H1 (cell line): ENCODE measurements at regions not wholly inside any gene's neighbourhood (a gene's known extent, or its start where the extent isn't known, plus 50 kb on each side); places are given as distances from the start of the nearest gene placed in this dataset.

Experiments used
- TF ChIP-seq, protein P1 (sequence below): fragments of 300-600 bp; sonication (generic); IDR thresholded peaks from 2 replicates; pipeline ENCODE4 v1.7.1; 2012; ENCODE audit warnings: low read length, moderate library complexity, mild to moderate bottlenecking, inconsistent platforms; ENCODE audit not compliant: insufficient replicate concordance
- TF ChIP-seq, protein P2 (sequence below), 3 experiments: IDR thresholded peaks; 1 replicate in 2 of 3; 2 replicates in 1 of 3; pipeline versions ENCODE4 v1.5.1 to v1.6.1; 2011; ENCODE audit warnings: low read length in 3 of 3, mild to moderate bottlenecking in 3 of 3, inconsistent platforms in 2 of 3, low read depth in 1 of 3, moderate library complexity in 1 of 3; ENCODE audit not compliant: insufficient read depth in 1 of 3; ENCODE audit errors: control extremely low read depth in 1 of 3

DNA sequence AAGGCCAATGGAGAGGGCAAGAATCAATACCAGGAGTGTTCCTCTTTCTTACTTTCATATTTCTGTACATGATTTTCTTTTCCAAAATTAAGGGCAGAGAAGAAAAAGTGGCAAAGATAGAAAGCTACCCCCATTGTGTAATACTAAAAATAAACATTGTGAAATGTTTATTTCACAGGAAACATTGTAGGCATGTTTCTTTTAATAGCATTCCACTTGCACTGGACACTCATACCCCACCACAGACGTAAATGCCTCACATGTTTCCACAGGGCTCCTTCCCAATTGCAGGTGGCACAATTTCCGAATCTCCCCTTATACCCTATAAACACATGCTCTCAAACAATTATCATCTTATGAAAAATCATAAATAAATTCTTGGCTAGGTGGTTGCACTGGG is 645.1 kb upstream of the SETBP1 start (continued):
- TF ChIP-seq, protein P1, sequence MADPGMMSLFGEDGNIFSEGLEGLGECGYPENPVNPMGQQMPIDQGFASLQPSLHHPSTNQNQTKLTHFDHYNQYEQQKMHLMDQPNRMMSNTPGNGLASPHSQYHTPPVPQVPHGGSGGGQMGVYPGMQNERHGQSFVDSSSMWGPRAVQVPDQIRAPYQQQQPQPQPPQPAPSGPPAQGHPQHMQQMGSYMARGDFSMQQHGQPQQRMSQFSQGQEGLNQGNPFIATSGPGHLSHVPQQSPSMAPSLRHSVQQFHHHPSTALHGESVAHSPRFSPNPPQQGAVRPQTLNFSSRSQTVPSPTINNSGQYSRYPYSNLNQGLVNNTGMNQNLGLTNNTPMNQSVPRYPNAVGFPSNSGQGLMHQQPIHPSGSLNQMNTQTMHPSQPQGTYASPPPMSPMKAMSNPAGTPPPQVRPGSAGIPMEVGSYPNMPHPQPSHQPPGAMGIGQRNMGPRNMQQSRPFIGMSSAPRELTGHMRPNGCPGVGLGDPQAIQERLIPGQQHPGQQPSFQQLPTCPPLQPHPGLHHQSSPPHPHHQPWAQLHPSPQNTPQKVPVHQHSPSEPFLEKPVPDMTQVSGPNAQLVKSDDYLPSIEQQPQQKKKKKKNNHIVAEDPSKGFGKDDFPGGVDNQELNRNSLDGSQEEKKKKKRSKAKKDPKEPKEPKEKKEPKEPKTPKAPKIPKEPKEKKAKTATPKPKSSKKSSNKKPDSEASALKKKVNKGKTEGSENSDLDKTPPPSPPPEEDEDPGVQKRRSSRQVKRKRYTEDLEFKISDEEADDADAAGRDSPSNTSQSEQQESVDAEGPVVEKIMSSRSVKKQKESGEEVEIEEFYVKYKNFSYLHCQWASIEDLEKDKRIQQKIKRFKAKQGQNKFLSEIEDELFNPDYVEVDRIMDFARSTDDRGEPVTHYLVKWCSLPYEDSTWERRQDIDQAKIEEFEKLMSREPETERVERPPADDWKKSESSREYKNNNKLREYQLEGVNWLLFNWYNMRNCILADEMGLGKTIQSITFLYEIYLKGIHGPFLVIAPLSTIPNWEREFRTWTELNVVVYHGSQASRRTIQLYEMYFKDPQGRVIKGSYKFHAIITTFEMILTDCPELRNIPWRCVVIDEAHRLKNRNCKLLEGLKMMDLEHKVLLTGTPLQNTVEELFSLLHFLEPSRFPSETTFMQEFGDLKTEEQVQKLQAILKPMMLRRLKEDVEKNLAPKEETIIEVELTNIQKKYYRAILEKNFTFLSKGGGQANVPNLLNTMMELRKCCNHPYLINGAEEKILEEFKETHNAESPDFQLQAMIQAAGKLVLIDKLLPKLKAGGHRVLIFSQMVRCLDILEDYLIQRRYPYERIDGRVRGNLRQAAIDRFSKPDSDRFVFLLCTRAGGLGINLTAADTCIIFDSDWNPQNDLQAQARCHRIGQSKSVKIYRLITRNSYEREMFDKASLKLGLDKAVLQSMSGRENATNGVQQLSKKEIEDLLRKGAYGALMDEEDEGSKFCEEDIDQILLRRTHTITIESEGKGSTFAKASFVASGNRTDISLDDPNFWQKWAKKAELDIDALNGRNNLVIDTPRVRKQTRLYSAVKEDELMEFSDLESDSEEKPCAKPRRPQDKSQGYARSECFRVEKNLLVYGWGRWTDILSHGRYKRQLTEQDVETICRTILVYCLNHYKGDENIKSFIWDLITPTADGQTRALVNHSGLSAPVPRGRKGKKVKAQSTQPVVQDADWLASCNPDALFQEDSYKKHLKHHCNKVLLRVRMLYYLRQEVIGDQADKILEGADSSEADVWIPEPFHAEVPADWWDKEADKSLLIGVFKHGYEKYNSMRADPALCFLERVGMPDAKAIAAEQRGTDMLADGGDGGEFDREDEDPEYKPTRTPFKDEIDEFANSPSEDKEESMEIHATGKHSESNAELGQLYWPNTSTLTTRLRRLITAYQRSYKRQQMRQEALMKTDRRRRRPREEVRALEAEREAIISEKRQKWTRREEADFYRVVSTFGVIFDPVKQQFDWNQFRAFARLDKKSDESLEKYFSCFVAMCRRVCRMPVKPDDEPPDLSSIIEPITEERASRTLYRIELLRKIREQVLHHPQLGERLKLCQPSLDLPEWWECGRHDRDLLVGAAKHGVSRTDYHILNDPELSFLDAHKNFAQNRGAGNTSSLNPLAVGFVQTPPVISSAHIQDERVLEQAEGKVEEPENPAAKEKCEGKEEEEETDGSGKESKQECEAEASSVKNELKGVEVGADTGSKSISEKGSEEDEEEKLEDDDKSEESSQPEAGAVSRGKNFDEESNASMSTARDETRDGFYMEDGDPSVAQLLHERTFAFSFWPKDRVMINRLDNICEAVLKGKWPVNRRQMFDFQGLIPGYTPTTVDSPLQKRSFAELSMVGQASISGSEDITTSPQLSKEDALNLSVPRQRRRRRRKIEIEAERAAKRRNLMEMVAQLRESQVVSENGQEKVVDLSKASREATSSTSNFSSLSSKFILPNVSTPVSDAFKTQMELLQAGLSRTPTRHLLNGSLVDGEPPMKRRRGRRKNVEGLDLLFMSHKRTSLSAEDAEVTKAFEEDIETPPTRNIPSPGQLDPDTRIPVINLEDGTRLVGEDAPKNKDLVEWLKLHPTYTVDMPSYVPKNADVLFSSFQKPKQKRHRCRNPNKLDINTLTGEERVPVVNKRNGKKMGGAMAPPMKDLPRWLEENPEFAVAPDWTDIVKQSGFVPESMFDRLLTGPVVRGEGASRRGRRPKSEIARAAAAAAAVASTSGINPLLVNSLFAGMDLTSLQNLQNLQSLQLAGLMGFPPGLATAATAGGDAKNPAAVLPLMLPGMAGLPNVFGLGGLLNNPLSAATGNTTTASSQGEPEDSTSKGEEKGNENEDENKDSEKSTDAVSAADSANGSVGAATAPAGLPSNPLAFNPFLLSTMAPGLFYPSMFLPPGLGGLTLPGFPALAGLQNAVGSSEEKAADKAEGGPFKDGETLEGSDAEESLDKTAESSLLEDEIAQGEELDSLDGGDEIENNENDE, result no peak
- TF ChIP-seq, protein P2, sequence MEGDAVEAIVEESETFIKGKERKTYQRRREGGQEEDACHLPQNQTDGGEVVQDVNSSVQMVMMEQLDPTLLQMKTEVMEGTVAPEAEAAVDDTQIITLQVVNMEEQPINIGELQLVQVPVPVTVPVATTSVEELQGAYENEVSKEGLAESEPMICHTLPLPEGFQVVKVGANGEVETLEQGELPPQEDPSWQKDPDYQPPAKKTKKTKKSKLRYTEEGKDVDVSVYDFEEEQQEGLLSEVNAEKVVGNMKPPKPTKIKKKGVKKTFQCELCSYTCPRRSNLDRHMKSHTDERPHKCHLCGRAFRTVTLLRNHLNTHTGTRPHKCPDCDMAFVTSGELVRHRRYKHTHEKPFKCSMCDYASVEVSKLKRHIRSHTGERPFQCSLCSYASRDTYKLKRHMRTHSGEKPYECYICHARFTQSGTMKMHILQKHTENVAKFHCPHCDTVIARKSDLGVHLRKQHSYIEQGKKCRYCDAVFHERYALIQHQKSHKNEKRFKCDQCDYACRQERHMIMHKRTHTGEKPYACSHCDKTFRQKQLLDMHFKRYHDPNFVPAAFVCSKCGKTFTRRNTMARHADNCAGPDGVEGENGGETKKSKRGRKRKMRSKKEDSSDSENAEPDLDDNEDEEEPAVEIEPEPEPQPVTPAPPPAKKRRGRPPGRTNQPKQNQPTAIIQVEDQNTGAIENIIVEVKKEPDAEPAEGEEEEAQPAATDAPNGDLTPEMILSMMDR (IDR thresholded peaks at IDR 0.05; ENCODE audit: control extremely low read depth in 1 of 3, insufficient read depth in 1 of 3, low read depth in 1 of 3, low read length in 3 of 3), result no peak
